DOHH2 (cell line): ENCODE measurements at regions not wholly inside any gene's neighbourhood (a gene's known extent, or its start where the extent isn't known, plus 50 kb on each side); places are given as distances from the start of the nearest gene placed in this dataset.

ENCODE experiments used
- CTCF ChIP-seq: fragments of 200-600 bp; sonication (generic); IDR thresholded peaks from one replicate; pipeline ENCODE4 v1.5.1; 2014; ENCODE audit warnings: antibody characterized with exemption, mild to moderate bottlenecking, low read depth, low read length; ENCODE audit not compliant: poor library complexity, severe bottlenecking
- EZH2phosphoT487 ChIP-seq: fragments of 200-600 bp; sonication (generic); IDR thresholded peaks from 2 replicates; pipeline ENCODE4 v1.6.1; 2017; ENCODE audit warnings: borderline replicate concordance, mild to moderate bottlenecking, antibody characterized with exemption, low read length, moderate library complexity, mixed read lengths

GRCh38 chr13:106961651-106962050 lies 393.7 kb upstream of the ARGLU1 start:
- TF ChIP-seq CTCF (no peak), EZH2phosphoT487 (no peak)
